GM21381 (cell line): ENCODE measurements at regions not wholly inside any gene's neighbourhood (a gene's known extent, or its start where the extent isn't known, plus 50 kb on each side); places are given as distances from the start of the nearest gene placed in this dataset.
"Not testable (repeated sequence)": the region's sequence is repeated elsewhere in the genome, so short reads cannot be mapped to it uniquely, and the experiment has no call there.

Source experiments
- ATAC-seq: cut with Tn5 transposase; IDR thresholded peaks from one replicate; pipeline ENCODE4 v1.9.1; 2021; ENCODE audit warnings: mild to moderate bottlenecking, moderate library complexity; ENCODE audit not compliant: unreplicated experiment

DNA sequence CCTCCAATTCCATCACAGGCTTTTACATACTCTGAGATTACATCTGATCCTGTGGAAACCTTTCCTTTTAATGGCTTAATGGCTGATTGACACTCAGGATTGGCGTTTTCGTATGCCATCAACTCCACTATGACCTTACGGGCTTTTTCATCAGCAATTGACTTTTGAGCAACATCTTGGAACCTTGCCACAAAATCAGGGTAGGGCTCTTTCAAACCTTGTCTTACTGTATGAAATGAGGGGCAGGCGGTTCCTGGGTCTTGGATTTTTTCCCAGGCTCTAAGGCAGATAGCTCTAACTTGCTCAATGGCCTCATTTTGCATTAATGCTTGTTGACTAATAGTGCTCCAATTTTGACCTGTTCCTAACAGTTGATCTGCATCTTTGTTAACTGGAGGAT lies 250.9 kb upstream of the PRKCQ start:
- not testable (repeated sequence) for ATAC-seq

DNA sequence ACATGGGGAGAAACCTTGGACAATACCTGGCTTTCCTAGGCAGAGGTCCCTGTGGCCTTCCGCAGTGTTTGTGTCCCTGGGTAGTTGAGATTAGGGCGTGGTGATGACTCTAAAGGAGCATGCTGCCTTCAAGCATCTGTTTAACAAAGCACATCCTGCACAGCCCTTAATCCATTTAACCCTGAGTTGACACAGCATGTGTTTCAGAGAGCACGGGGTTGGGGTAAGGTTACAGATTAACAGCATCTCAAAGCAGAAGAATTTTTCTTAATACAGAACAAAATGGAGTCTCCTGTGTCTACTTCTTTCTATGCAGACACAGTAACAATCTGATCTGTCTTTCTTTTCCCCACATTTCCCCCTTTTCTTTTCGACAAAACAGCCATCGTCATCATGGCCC lies 244.7 kb upstream of the PRKCQ start:
- not testable (repeated sequence) for ATAC-seq

DNA sequence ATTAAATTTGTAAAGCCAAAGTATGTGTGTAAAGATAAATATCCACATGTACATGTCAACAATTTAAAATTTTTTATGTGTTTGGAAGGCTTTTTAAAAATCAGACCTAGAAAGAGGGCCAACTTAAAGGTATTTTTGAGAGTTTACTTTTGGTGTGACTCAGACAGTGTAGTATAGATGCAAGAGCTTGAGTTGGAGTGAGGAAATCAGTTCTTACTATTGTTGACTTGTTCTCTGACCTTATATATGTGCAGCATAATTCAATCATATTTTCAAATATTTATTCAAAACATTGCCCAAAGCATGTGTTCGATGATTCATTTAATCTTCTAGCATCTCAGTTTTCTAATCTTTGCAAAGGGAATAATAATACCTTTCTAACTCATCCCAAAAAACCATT lies 243.7 kb upstream of the PRKCQ start:
- ATAC-seq, result no peak

DNA sequence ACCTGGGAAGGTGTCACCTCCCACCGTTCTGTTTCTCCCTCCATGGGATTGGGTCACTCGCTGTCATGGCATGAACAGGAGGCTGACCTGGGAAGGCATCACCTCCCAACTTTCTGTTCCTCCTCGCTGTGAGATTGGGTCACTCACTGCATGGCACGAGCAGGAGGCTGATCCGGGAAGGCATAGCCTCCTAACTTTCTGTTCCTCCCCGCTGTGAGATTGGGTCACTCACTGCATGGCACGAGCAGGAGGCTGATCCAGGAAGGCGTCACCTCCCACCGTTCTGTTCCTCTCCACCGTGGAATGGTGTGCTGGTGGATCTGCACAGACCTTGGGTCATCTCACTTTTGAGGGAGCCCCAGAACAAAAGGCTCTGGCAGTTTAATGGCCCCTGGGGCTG lies 239.2 kb upstream of the PRKCQ start:
- no peak for ATAC-seq

DNA sequence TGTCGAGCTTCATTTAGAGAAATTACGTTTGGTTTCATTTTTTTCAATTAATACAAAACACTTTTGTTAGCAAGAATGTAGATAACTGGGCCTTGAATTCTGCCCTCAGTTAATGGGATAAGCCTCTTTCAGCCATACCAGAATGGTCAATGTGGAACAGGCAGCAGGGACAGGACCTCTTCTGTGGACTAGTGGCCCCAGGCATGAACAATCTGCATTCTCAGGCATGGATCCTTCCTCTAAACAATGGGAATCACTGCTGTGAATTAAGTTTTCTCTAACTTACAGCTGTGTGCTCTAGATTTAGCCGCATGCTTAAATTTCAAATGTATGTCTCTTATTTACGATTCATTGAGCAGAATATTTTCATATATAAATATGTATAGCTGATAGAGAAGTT lies 237.7 kb upstream of the PRKCQ start:
- no peak for ATAC-seq

DNA sequence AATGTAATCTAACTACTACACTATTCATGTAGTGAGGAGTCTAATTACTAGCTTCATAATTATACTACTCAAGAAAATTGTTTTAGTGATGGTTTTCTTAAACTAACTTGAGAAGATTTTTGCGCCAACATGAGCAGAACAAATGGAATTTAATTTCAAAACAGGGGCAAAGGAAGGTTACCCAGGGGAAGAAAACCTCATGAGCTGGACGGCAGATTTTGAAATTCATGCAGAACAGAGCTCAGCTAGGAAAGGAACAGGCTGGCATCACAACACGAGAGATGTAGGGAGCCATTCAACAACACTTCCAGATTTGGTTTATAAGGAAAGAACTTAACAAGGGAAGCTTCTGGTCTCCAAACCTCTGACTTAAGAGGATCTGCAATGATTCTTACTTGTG lies 235.3 kb upstream of the PRKCQ start:
- ATAC-seq, result no peak

DNA sequence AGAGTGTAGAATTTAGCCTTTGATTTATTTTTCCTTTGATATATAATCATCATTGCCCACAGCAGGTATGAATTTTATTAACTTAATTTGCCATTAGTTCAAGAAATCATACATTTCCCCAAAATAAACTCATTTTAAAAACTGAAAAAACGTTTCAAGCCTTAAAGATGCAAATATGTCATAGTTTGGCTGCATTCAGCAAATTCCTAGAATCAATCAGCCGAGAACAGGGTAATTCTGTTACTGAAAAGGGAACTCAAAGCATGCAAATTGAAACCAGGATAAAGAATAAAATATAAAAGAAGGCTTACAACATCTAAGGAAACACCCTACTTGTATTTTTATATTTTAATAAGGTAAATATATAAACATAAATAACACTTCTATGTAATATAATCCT lies 233.8 kb upstream of the PRKCQ start:
- ATAC-seq, result no peak

DNA sequence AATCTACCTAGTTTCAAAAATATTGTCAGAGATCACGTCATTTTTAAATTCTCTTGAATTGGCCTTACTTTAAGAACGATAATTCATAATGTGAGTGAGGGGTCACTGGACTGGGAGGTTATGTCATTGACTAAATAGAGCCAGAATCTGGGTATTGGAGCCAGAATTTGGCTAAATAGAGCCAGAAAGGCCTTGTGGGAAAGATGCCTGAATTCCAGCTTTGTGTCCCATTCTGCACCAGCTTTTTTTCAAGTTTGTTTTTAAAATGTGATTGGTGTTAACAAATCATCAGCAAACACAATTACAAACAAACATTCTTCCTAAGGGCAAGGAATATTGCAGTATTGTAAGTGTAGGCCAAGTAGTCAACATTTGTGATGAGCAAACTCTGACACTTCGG lies 233.2 kb upstream of the PRKCQ start:
- ATAC-seq, result no peak

DNA sequence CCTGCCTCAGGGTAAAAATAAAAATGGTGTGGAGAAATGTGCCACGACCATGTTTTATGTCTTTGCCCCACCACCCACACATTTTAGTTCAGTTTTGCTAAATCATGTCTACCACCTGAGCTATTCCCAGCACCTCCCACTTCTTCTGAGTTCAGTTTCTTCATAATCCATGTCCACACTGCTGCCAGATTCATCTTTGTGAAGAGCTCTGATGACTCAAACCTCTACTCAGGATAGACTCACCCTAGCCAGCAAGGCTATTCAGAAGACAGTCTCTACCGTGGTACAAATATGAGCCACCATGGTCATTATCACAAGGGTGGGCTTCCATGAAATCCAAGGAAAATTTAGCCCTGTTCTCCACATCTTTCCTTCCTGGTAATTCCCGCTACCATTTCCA lies 231.1 kb upstream of the PRKCQ start:
- no peak for ATAC-seq

DNA sequence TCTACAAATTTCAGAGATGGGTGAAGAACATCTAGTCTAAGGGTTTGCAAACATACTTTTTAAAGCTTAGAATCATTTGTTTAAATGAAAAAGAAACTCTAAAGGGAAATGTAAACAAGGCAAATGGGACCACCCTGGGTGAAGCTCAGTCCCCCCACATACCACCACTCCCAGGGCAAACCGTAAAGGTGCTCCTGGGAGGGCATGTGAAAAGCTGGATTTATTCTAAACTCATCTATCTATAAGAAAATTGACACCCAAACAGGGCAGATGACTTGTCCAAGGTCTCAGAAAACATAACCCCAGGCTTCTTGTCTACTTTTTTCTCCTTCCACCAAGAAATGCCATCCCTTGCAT lies 223.3 kb upstream of the PRKCQ start:
- no peak for ATAC-seq

DNA sequence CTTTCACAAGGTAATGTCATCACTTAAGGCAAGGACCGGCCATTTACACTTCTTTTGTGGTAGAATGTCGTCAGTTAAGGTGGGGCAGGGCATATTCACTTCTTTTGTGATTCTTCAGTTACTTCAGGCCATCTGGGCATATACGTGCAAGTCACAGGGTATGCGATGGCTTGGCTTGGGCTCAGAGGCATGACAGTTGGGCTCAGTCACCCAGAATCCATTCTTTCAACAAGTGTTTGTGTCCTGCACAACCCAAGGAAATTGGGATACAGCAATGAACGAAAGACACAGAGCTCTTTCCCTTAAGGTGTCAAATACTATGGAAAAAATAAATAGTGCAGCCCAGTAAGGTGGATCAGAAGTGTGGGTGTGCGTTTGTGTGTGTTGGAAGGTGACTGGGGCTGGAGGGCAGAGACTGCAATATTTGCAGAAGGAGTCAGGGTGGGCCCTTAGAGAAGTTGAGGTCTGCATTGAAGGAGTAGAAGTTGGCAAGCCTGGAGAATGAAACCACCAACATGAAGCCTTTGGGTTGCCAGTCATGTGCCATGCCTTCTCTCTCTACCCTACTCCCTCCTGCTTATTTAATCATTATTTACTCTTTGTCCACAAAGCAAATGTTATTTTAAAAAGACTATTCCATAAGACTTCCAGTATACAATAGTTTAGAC lies 222.8 kb upstream of the PRKCQ start:
- ATAC-seq, result no peak

DNA sequence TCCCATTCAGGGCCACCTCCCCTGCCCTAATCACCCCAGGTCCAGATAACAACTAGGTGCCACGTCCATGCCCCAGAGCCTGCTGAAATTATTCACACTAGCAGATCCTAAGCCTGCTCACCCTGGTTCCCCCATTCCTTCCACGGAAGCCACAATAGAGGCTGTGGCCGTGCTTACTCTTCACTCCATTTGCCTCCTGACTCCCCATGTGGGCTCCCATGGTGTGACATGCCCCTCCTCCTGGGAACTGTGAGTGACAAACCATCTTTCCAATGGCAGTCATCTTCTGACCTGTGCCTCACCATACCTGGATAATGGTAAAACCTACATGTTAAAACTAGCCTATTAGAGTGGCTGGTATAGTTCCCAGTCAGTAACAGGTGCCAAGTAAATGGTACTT lies 216.2 kb upstream of the PRKCQ start:
- ATAC-seq, result no peak

DNA sequence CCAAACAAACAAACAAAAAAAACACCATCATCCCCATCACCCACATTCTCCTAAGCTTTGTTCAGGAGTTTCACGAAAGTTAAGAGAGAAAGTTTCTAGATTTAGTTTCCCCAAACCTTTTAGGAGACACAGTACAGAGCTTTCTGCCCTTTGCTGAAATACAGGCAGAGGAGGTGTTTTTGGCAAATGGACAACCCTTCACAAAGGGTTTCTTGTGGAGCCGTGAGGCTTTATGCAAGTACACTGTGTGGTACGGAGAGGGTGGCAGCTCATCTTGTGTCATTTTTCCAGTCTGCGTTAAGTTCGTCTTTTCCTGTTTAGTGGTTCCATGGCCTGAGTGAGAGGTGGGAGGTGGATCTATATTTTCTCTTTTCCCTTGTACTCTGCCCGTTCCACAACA lies 215.5 kb upstream of the PRKCQ start:
- ATAC-seq, result no peak

DNA sequence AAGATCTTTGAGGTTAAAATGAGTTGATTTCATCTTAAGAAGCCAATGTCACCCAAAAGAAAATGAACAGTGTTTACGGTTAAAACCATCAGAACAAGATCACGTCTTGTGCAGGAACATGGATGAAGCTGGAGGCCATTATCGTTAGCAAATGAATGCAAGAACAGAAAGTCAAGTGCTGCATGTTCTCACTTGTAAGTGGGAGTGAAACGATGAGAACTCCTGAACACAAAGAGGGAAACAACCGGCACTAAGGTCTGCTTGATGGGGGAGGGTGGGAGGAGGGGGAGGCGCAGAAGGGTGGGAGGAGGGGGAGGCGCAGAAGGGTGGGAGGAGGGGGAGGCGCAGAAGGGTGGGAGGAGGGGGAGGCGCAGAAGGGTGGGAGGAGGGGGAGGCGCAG lies 214.8 kb upstream of the PRKCQ start:
- ATAC-seq, result not testable (repeated sequence)

DNA sequence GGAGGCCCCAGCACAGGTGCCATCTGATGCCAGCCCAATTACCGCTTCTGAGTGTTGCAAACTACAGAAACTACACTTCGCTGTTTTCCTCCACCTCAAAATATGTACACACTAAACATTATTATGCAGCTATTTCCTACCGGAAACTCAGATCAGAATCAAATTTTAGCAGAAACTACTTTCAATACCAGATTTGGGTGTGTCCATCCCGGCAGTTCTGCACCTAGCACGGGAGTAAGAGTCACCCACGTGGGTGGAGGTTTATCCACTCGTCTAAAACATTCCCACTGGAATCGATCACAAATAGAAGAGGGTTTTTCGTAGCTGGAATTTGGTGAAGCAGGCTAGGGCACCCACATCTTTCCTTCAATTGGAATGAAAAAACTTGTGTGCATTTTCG lies 214.4 kb upstream of the PRKCQ start:
- ATAC-seq, result no peak

DNA sequence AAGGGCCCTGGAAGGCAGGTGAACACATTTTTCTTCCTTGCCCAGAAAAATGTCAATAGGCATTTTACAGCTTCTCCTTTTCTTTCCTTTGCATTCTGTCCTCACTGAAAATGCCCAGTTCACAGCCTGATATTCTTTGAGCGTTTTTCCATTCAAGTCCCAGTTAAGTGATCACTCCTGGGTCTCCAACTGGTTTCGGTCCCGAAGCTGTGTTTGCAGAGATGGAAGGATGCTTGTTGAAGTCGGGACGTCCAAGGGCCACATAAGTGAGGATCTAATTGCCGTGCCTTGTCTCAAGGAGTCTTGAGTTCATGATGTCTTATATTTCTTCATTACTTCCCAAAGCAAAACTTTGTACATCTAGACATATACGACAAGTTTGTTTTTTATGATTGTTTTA lies 208.7 kb upstream of the PRKCQ start:
- ATAC-seq, result no peak

DNA sequence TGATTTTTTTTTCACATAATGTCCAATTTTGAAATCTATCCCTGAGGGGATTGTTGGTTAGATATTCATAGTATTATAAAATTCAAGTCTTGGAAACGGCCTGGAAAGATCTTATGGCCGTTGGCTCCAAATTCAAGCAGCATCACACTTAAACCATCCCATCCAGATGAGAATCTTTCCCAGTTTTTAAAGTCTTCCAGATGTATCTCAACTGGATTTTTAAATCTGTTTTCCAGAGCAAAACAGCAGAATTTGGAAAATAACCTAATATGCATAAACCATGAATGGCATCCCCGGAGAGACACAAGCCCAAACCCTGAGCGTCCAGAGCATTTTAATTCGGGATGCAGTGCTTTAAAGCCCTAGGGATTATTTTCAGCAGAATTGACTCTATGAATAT lies 208.2 kb upstream of the PRKCQ start:
- no peak for ATAC-seq

DNA sequence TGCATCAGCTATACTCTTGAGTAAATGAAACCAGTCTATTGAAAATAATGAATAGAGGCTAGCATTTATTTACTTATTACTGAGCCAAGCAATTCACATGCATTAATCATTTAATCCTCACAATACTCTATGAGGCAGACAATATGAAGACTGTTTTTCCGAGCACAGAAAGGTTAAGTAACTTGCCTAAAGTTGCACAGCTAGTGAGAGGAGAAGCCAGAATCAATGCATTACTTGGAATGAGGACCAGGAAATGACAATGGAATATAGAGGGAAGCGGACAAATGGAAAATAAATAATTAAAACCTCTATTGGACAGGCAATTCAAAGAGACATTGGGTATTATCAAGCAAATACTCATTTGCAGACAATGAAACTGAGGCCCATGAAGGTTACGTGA lies 207.6 kb upstream of the PRKCQ start:
- ATAC-seq, result no peak

DNA sequence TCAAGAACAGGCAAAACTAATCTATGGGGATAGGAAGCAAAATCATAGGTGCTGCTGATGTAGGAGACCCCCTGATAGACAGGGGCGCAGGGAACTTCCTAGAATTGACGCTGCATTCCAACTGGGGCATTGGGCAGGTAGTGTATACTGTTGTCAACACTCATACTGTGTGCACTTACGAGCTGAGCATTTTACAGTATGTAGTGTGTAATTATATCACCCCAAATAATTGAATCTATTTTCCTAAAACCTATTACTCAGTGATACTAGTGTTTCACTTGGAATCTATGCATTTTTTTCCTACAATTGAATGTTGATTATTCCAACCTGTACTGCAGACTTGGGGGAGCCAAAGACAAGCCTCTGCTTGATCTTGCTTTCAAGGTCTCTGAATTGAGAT lies 207.0 kb upstream of the PRKCQ start:
- ATAC-seq, result no peak

DNA sequence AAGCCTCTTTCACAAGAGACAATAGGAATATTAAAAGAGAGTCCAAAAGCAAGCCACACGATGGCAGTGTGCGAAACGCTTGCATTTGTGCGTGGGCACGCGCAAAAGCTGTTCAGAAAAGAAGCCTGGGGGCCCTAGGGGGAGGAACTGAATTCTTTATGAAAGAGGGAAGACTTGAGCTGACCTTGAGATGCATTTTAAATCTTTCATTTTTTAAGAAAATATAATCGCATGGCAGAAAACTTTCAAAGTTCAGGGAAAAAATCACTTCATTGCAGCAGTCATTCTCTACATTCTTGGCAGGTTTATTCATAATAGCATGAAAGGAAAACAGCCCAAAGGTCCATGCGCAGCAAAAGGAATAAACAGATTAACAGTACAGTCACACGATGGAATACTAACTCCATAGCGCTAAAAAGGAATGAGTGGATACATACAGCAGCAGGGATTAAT lies 206.5 kb upstream of the PRKCQ start:
- no peak for ATAC-seq

DNA sequence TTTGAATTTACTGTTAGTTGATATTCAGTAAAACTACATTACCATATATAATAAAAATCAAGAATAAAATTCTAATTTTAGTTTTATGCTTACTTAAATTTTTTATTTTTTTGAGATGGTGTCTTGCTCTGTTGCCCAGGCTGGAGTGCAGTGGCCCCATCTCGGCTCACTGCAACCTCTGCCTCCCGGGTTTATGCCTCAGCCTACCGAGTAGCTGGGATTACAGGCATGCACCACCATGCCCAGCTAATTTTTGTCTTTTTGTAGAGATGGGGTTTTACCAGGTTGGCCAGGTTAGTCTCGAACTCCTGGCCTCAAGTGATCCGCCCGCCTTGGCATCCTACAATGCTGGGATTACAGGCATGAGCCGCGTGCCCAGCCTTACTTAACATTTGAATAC lies 204.4 kb upstream of the PRKCQ start:
- not testable (repeated sequence) for ATAC-seq

DNA sequence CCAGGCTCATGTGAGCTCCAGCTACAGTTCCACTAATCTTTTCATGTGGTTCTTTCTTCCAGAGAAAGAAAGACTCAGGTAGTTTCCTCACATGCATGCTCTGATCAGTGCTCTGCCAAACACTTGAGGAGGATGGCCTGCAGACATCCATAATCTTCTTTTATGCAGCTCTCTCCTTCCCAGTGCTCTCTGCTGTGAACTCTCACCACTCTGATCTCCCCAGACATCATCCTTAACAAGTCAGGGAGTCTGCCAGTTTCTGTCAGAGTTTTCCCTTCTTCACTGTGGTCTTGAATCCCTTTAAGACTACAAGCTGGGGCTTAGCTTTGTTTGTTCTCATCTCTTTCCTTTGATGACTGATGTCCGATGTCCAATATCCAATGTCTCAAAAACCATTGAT lies 203.4 kb upstream of the PRKCQ start:
- no peak for ATAC-seq

DNA sequence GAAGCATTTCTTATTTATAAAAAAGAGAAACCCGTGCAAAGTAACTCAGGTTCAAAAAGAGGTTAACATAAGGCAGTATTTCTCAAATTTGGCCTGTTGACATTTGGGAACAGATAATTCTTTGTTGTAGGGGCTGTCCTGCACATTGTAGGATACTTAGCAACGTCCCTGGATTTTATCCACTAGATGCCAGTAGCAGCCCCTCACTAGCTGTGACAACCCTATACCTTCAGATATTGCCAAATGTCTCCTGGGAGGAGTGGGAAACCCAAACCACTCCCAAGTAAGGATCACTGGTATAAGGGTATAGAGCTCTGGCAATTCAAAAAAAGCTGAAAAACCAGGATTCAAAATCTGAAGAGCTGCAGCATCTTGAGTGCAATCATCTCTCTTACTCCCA lies 202.3 kb upstream of the PRKCQ start:
- no peak for ATAC-seq
